ENCODE measurements at regions not wholly inside any gene's neighbourhood (a gene's known extent, or its start where the extent isn't known, plus 50 kb on each side); places are given as distances from the start of the nearest gene placed in this dataset.
"Not testable (repeated sequence)": the region's sequence is repeated elsewhere in the genome, so short reads cannot be mapped to it uniquely, and the experiment has no call there.

GRCh38 chr10:78467496-78468106 is 433.9 kb downstream of the RPS24 start:
- TF ChIP-seq CTCF (IDR thresholded peaks at IDR 0.05; ENCODE audit: insufficient read depth, missing control alignments): no peak
- FAIRE-seq (no peak), DNase-seq (ENCODE audit: insufficient read length, low spot score) (no peak)

DNA sequence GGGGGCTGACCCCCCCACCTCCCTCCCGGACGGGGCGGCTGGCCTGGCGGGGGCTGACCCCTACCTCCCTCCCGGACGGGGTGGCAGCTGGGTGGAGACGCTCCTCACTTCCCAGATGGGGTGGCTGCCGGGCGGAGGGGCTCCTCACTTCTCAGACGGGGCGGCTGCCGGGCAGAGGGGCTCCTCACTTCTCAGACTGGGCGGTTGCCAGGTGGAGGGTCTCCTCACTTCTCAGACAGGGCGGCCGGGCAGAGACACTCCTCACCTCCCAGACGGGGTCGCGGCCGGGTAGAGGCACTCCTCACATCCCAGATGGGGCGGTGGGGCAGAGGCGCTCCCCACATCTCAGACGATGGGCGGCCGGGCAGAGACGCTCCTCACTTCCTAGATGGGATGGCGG is 435.1 kb downstream of the RPS24 start:
- FAIRE-seq; DNase-seq (ENCODE audit: insufficient read length, low spot score): not testable (repeated sequence)

DNA sequence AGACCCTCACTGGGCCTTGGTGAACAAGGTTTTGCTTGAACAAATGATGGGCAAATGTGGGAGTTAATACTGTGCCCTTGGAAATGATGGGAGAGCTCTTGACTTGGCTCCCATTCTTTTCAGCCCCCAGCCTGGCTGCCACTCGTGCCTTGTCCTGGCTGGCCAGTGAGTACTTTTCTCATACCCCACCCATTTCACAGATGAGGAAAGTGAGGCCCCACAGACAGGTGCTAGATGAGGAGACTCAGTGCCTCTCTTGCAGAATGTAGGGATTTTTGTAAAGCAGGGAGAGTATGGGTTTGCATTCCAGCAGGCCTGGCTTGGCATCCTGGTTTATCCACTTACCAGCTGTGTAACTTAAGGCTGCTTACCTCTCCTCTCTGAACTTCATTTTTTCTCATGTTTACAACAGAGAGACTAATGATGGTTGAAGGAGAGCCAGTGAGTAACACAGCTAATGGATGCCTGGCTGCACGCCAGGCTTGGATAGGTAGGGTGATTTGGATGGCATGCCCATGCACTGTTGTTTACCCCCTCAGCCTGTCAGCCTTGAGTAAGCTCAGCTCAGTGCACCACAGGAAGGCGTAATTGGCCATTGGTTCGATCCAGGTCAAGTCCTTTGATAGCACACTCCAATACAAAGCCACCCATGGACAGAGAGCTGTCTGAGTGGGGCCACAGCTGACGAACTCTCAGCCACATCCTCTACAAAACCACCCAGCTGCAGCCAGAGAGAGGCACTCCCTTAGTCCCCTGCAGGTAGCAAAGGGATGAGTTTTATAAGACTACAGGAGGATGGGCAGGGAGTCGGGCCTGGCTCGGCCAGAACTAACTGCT is 436.8 kb downstream of the RPS24 start:
- no peak for DNase-seq (ENCODE audit: insufficient read length, low spot score)

GRCh38 chr10:78471326-78471722 is 437.7 kb downstream of the RPS24 start:
- FAIRE-seq: no peak
- TF ChIP-seq CTCF (IDR thresholded peaks at IDR 0.05; ENCODE audit: insufficient read depth, missing control alignments): no peak
- no peak for DNase-seq (ENCODE audit: insufficient read length, low spot score)

More for the DNA sequence above, 436.8 kb downstream of the RPS24 start:
- no peak for FAIRE-seq
- TF ChIP-seq CTCF (IDR thresholded peaks at IDR 0.05; ENCODE audit: insufficient read depth, missing control alignments): no peak

- no peak for FAIRE-seq
- no peak for DNase-seq (ENCODE audit: insufficient read length, low spot score)
Measured at GRCh38 chr10:78471723-78472550, 438.3 kb downstream of the RPS24 start.

GRCh38 chr10:78472551-78472890 is 438.9 kb downstream of the RPS24 start:
- FAIRE-seq (no peak), DNase-seq (ENCODE audit: insufficient read length, low spot score) (no peak)
- no peak for TF ChIP-seq CTCF (IDR thresholded peaks at IDR 0.05; ENCODE audit: insufficient read depth, missing control alignments)

More at GRCh38 chr10:78471723-78472550, 438.3 kb downstream of the RPS24 start:
- no peak for TF ChIP-seq CTCF (IDR thresholded peaks at IDR 0.05; ENCODE audit: insufficient read depth, missing control alignments)

DNA sequence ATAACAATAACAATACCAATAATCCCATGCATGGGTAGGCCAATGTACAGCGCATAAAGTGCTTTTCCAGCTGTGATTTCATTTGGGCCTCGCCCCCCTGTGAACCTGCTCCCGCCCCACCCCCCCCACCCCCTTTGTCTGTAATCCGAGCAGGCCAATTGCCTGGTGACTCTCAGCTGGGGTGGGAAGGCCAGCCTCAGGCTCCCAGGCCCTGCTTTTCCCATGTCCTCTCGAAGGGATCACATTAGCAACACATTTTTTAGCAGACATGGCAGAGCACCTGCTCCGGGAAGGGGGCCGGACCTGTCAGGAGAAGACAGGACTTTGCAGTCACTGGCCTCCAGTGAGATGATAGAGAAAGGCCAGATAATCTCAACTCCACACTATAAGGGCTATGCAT is 439.3 kb downstream of the RPS24 start:
- DNase-seq (ENCODE audit: insufficient read length, low spot score) (no peak), FAIRE-seq (no peak)
- no peak for TF ChIP-seq CTCF (IDR thresholded peaks at IDR 0.05; ENCODE audit: insufficient read depth, missing control alignments)

All from D721Med (cell line).